ENCODE measurements at regions not wholly inside any gene's neighbourhood (a gene's known extent, or its start where the extent isn't known, plus 50 kb on each side); places are given as distances from the start of the nearest gene placed in this dataset. TPM values are rescaled to one million over a fixed set of nuclear protein-coding genes. Genes with fewer than 3 reads are reported as not detected.

- peaks cover 0 to 4% (median 0%) of the 10 kb centered on the region in 5 donors for H3K27me3 Mint-ChIP-seq
- peaks cover 0 to 5% (median 0%) of the 10 kb centered on the region in 3 donors for H3K36me3 Mint-ChIP-seq
- no peak for DNase-seq
- no peak overlapping the region for H3K27ac Mint-ChIP-seq
- POLR2A ChIA-PET, result no interaction called here
- ATAC-seq, result no peak
- peaks cover 0 to 31% (median 17%) of the 10 kb centered on the region in 9 donors for H3K9me3 Mint-ChIP-seq
- H3K4me1 Mint-ChIP-seq, result peaks cover 0 to 2% (median 0%) of the 10 kb centered on the region in 4 donors
- no peak overlapping the region for H3K4me3 Mint-ChIP-seq
Measured at GRCh38 chr6:127051571-127052260, 66.8 kb upstream of the RSPO3 start.

- Mint-ChIP-seq H3K27ac (no peak overlapping the region), H3K36me3 (peaks cover 0 to 5% (median 0%) of the 10 kb centered on the region in 3 donors), H3K4me1 (peaks cover 0 to 2% (median 0%) of the 10 kb centered on the region in 4 donors), H3K9me3 (peaks cover 0 to 23% (median 9%) of the 10 kb centered on the region in 9 donors), H3K4me3 (no peak overlapping the region), H3K27me3 (peaks cover 0 to 4% (median 0%) of the 10 kb centered on the region in 5 donors)
- ATAC-seq (no peak), DNase-seq (no peak)
- POLR2A ChIA-PET, result no interaction called here
Measured at GRCh38 chr6:127053032-127053874, 65.2 kb upstream of the RSPO3 start.

- H3K36me3 Mint-ChIP-seq, result peaks cover 0 to 5% (median 0%) of the 10 kb centered on the region in 3 donors
- no peak overlapping the region for H3K4me3 Mint-ChIP-seq
- no peak overlapping the region for H3K27ac Mint-ChIP-seq
- ATAC-seq (no peak), DNase-seq (no peak)
- peaks cover 0 to 29% (median 9%) of the 10 kb centered on the region in 9 donors for H3K9me3 Mint-ChIP-seq
- POLR2A ChIA-PET, result no interaction called here
- peaks cover 0 to 2% (median 0%) of the 10 kb centered on the region in 4 donors for H3K4me1 Mint-ChIP-seq
- H3K27me3 Mint-ChIP-seq, result peaks cover 0 to 4% (median 0%) of the 10 kb centered on the region in 5 donors
Measured at GRCh38 chr6:127053875-127054235, 64.6 kb upstream of the RSPO3 start.

- DNase-seq (no peak), ATAC-seq (no peak)
- Mint-ChIP-seq H3K27me3 (peaks cover 0 to 4% (median 0%) of the 10 kb centered on the region in 5 donors), H3K36me3 (no peaks in the 10 kb centered on the region), H3K4me1 (peaks cover 0 to under 1% (median 0%) of the 10 kb centered on the region in 4 donors), H3K4me3 (no peak overlapping the region), H3K9me3 (peaks cover 0 to 13% (median 2%) of the 10 kb centered on the region in 9 donors), H3K27ac (no peak overlapping the region)
- POLR2A ChIA-PET, result no interaction called here
Measured at GRCh38 chr6:127058027-127058426, 60.4 kb upstream of the RSPO3 start.

- H3K36me3 Mint-ChIP-seq, result no peaks in the 10 kb centered on the region
Measured at GRCh38 chr6:127058936-127059335, 59.5 kb upstream of the RSPO3 start.

More at GRCh38 chr6:127058936-127059335, 59.5 kb upstream of the RSPO3 start:
- Mint-ChIP-seq H3K27ac (no peak overlapping the region), H3K27me3 (peaks cover 0 to 4% (median 0%) of the 10 kb centered on the region in 5 donors), H3K4me3 (no peak overlapping the region), H3K4me1 (no peaks in the 10 kb centered on the region), H3K9me3 (peaks cover 0 to 13% (median 2%) of the 10 kb centered on the region in 9 donors)
- no peak for ATAC-seq
- POLR2A ChIA-PET, result no interaction called here
- DNase-seq, result no peak

Small RNAs in the stretch of these regions (microRNA-seq; reads per million reads assigned to microRNA genes)
- gene MIR588 (ENCODE audit: borderline microRNAs expressed), result not detected

Data from naive thymus-derived CD8-positive, alpha-beta T cell (primary cell).